Lower lobe of right lung (tissue), 2 donors: ENCODE measurements at regions not wholly inside any gene's neighbourhood (a gene's known extent, or its start where the extent isn't known, plus 50 kb on each side); places are given as distances from the start of the nearest gene placed in this dataset.

Experiments used
- ATAC-seq, 2 donors: fragments of 200-7000 bp; cut with Tn5 transposase; one replicate each; pipeline ENCODE4 v1.9.1; 2020 to 2022; ENCODE audit warnings: mild to moderate bottlenecking in 2 of 2, moderate library complexity in 2 of 2
- DNase-seq: peaks from one replicate; pipeline ENCODE4 v3.0.0-alpha.2; 2020
- H3K27ac ChIP-seq: fragments of 200-600 bp; one replicate; pipeline ENCODE4 v1.8.0; 2022
- H3K27me3 ChIP-seq: fragments of 200-600 bp; one replicate; pipeline ENCODE4 v1.8.0; 2022; ENCODE audit warnings: low read depth
- H3K36me3 ChIP-seq: fragments of 200-600 bp; one replicate; pipeline ENCODE4 v1.8.0; 2022; ENCODE audit warnings: mild to moderate bottlenecking
- H3K4me1 ChIP-seq: fragments of 200-600 bp; one replicate; pipeline ENCODE4 v1.8.0; 2022
- H3K4me3 ChIP-seq: fragments of 200-600 bp; one replicate; pipeline ENCODE4 v1.8.0; 2022; ENCODE audit warnings: mild to moderate bottlenecking
- H3K9me3 ChIP-seq: fragments of 200-600 bp; one replicate; pipeline ENCODE4 v1.8.0; 2022
- intact Hi-C: fragments of 100-400 bp; cut with DNase I; formaldehyde crosslinking; loops from one replicate; pipeline ENCODE4 v1.11.0; 2022
- TF ChIP-seq, protein P1 (sequence below): fragments of 200-600 bp; IDR thresholded peaks from one replicate; pipeline ENCODE4 v1.8.0; 2022; ENCODE audit warnings: antibody characterized with exemption, mild to moderate bottlenecking
- donor health status: DM: no; HTN: yes; CAD: no; lungs with severe emphysema.

DNA sequence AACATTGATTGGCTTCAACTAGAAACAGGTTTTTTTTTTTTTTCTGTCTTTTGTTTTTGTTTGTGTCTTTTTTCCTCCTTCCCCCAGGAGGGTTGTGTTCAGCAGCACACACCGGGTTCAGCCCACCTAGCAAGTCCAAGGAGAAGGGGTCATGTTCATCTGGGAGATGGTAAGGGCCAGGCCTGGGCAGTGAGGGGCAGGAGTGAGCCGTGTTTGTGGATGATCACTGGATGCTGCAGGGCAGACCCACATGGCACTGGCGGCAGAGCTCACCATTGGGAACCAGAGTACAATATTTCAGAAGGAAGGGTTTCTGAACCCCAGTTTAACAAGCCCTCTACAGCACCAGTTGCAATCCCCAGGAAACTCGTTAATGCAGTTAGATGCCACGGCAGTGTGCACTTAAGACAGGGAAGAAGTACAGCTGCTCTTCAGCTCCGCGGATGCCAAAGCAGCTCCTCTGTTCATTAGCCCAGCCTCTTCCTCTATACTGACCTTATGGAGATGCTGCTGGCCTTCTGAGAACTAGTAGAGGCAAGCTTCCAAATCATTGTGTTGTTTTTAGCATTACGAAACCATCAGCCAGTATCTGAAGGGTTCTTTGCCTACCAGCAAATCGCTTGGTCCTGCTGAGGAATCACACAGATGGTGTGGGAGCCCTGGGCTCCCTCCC, 508.2 kb upstream of the WWC1 start:
- Histone ChIP-seq H3K4me3 (no peak overlapping the region), H3K9me3 (no peaks in the 10 kb centered on the region), H3K4me1 (no peaks in the 10 kb centered on the region), H3K27me3 (no peaks in the 10 kb centered on the region), H3K36me3 (no peaks in the 10 kb centered on the region), H3K27ac (no peak overlapping the region)
- intact Hi-C loops: no loop called here
- DNase-seq (no peak), ATAC-seq (peak; percentile 23 to 26)
- TF ChIP-seq, protein P1, sequence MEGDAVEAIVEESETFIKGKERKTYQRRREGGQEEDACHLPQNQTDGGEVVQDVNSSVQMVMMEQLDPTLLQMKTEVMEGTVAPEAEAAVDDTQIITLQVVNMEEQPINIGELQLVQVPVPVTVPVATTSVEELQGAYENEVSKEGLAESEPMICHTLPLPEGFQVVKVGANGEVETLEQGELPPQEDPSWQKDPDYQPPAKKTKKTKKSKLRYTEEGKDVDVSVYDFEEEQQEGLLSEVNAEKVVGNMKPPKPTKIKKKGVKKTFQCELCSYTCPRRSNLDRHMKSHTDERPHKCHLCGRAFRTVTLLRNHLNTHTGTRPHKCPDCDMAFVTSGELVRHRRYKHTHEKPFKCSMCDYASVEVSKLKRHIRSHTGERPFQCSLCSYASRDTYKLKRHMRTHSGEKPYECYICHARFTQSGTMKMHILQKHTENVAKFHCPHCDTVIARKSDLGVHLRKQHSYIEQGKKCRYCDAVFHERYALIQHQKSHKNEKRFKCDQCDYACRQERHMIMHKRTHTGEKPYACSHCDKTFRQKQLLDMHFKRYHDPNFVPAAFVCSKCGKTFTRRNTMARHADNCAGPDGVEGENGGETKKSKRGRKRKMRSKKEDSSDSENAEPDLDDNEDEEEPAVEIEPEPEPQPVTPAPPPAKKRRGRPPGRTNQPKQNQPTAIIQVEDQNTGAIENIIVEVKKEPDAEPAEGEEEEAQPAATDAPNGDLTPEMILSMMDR: no peak

DNA sequence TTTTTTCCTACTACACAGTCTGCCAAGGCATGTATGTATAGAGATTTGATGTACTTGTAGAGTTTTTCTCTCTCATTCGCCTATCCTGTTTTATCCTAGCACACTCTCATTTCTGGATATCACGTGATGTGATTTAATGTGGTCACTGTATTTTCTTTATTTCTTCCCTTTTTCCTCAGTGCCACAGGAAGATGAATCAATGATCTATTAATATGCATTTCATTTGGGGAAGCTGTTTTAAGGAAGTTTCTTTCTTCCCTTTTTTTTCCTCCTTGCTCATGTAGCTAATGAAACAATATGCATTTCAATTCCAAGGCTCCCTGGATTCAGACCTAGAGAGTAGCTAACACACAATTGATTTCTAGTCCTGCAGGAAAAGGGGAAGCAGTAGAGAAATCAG, 506.3 kb upstream of the WWC1 start:
- no peak for DNase-seq
- peak; percentile 33 to 42 for ATAC-seq
- H3K27me3 ChIP-seq: no peaks in the 10 kb centered on the region
- H3K9me3 ChIP-seq: no peaks in the 10 kb centered on the region
- intact Hi-C loops: no loop called here
- H3K36me3 ChIP-seq: no peaks in the 10 kb centered on the region
- no peak overlapping the region for H3K4me3 ChIP-seq
- TF ChIP-seq, protein P1: no peak
- H3K4me1 ChIP-seq: no peaks in the 10 kb centered on the region
- H3K27ac ChIP-seq: no peak overlapping the region

DNA sequence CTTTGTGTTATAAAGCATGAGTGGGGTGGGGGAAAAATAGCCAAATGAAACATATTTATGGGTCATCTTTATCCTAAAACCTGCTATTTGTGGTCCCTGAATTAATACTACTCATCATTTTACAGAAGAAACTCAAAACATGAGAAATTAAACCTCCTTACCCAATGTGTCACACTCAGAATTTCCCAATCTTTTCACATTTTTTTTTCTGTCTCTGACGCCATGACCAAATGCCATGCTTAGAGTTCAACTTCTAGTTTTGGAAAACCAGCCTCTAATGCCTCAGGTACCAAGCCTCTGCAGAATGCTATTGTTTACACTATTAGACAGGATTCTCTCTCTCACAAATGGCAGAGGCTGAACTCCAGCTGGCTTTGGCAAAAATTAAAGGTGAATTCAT, 505.5 kb upstream of the WWC1 start:
- intact Hi-C loops: no loop called here
- H3K27me3 ChIP-seq: no peaks in the 10 kb centered on the region
- no peaks in the 10 kb centered on the region for H3K36me3 ChIP-seq
- no peak for ATAC-seq
- no peaks in the 10 kb centered on the region for H3K4me1 ChIP-seq
- DNase-seq: no peak
- TF ChIP-seq, protein P1: no peak
- no peak overlapping the region for H3K4me3 ChIP-seq
- no peak overlapping the region for H3K27ac ChIP-seq
- no peaks in the 10 kb centered on the region for H3K9me3 ChIP-seq

DNA sequence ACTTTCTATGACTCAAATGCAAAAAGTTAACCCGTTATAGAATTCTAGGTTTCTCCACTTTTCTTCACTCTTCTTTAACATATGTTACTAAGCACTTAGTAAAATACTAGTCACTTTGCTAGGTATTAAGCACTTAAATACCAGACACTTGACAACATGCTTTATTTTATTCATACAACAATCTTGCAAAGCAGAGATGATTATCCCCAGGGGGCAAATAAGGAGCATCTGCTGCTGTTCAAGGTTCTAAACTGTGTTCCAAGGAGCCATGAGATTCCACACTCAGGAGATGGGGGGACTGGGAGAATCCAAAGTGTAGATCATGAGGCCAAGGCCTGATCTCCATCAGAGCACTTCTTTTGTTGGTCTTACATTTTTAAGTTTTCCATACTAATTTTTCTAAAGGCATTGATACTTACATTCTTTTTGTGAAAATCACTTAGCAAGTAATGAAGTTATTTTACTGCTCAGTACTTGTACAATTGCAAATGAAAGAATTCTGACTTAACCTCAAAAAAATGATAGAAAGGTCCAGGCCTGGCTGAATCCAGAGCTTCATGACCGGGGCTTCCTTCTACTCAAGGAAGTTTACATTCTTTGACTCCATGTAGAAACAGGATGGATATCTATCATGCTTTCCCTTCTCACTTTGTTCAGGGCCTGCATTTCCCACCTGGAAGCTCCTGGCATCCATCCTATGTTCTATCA, 504.4 kb upstream of the WWC1 start:
- H3K36me3 ChIP-seq: no peaks in the 10 kb centered on the region
- H3K4me3 ChIP-seq: no peak overlapping the region
- H3K27ac ChIP-seq: no peak overlapping the region
- intact Hi-C loops: no loop called here
- ATAC-seq (no peak), DNase-seq (no peak)
- TF ChIP-seq, protein P1: no peak
- no peaks in the 10 kb centered on the region for H3K27me3 ChIP-seq
- no peaks in the 10 kb centered on the region for H3K4me1 ChIP-seq
- H3K9me3 ChIP-seq: no peaks in the 10 kb centered on the region

DNA sequence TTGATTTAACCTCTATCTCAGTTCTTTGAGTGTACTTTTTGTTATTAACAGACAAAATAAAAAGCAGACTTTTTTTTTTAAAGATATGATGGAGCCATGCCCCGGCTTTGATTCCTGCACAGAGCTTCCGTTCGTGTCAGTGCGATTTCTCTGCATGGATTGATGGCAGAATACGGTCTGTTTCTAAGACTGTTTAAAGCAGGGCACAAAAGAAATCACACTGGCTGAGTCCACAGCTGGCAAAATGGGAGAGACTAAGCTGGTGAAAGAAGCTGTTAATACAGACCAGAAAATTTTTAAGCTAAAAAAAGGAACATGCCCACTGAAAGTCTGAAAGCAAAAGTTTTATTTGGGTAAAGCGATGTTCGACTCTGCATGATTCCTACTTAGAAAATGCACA, 501.4 kb upstream of the WWC1 start:
- Histone ChIP-seq H3K9me3 (no peaks in the 10 kb centered on the region), H3K27me3 (no peaks in the 10 kb centered on the region), H3K27ac (no peak overlapping the region), H3K4me1 (no peaks in the 10 kb centered on the region), H3K36me3 (no peaks in the 10 kb centered on the region), H3K4me3 (no peak overlapping the region)
- intact Hi-C loops: no loop called here
- no peak for DNase-seq
- ATAC-seq: no peak
- TF ChIP-seq, protein P1: no peak
